H1 (cell line): ENCODE measurements at regions not wholly inside any gene's neighbourhood (a gene's known extent, or its start where the extent isn't known, plus 50 kb on each side); places are given as distances from the start of the nearest gene placed in this dataset.

Experiments
- CTCF ChIA-PET: fragments of 300-600 bp; sonication (Branson Sonifier 250); formaldehyde crosslinking; loops from one replicate; lab custom pipeline; 2021; ENCODE audit not compliant: partially characterized antibody; lab: Charles Lee
- POLR2A ChIA-PET: fragments of 300-600 bp; sonication (Branson Sonifier 250); formaldehyde crosslinking; loops from one replicate; lab custom pipeline; 2021; ENCODE audit warnings: inconsistent platforms; ENCODE audit not compliant: partially characterized antibody; lab: Charles Lee
- DNase-seq, 2 experiments: peaks; one replicate each; pipeline versions ENCODE4 v3.0.0 to v3.0.0-alpha.2; 2010 to 2022; ENCODE audit warnings: low spot score in 2 of 2, low read depth in 1 of 2, mixed read lengths in 1 of 2
- FAIRE-seq: peaks from 2 replicates; lab custom pipeline; 2011; peaks lifted over from hg19 to GRCh38; lab: Jason Lieb, UNC
- H2AFZ ChIP-seq: 2 replicates; pipeline ENCODE4 v1.8.1; 2012; ENCODE audit warnings: low read length, inconsistent platforms
- H2AK5ac ChIP-seq: 2 replicates; pipeline ENCODE4 v1.6.1; 2013; ENCODE audit warnings: low read depth, low read length
- H2BK120ac ChIP-seq: replicated peaks from 2 replicates; pipeline ENCODE3; 2013; ENCODE audit warnings: low read depth, low read length, inconsistent platforms
- H2BK12ac ChIP-seq: 2 replicates; pipeline ENCODE4 v1.6.1; 2013; ENCODE audit warnings: low read depth, low read length
- H2BK15ac ChIP-seq: 2 replicates; pipeline ENCODE4 v1.6.1; 2013; ENCODE audit warnings: low read length
- H2BK20ac ChIP-seq: 2 replicates; pipeline ENCODE4 v1.6.1; 2013; ENCODE audit warnings: low read length
- H2BK5ac ChIP-seq: 2 replicates; pipeline ENCODE4 v1.6.1; 2013; ENCODE audit warnings: low read depth, low read length
- H3K14ac ChIP-seq: 2 replicates; pipeline ENCODE4 v1.6.1; 2013; ENCODE audit warnings: inconsistent platforms; ENCODE audit not compliant: insufficient read length
- H3K18ac ChIP-seq: 2 replicates; pipeline ENCODE4 v1.6.1; 2013; ENCODE audit warnings: low read length; ENCODE audit errors: extremely low read depth
- H3K23ac ChIP-seq: 2 replicates; pipeline ENCODE4 v1.6.1; 2013; ENCODE audit warnings: inconsistent platforms; ENCODE audit not compliant: insufficient read length
- H3K23me2 ChIP-seq: 2 replicates; pipeline ENCODE4 v1.6.1; 2013; ENCODE audit warnings: low read depth, low read length
- H3K27ac ChIP-seq: 2 replicates; pipeline ENCODE4 v1.6.1; 2011; ENCODE audit warnings: low read depth, low read length, inconsistent platforms
- H3K27me3 ChIP-seq, 4 experiments: replicated peaks in 1 of 4; 1 replicate in 1 of 4; 2 replicates in 3 of 4; pipeline versions ENCODE4 v1.6.1 to v1.8.1; 2011 to 2013; ENCODE audit warnings: low read length in 3 of 4, mild to moderate bottlenecking in 3 of 4, inconsistent platforms in 2 of 4, mixed read lengths in 2 of 4, moderate library complexity in 1 of 4; ENCODE audit not compliant: control insufficient read depth in 3 of 4, insufficient read depth in 3 of 4; ENCODE audit errors: extremely low read depth in 1 of 4
- H3K36me3 ChIP-seq, 4 experiments: 2 replicates each; pipeline versions ENCODE4 v1.6.1 to v1.8.1; 2011 to 2013; ENCODE audit warnings: mild to moderate bottlenecking in 4 of 4, low read length in 3 of 4, moderate library complexity in 2 of 4, control low read depth in 1 of 4, inconsistent platforms in 1 of 4; ENCODE audit not compliant: insufficient read depth in 4 of 4, control insufficient read depth in 2 of 4
- H3K4ac ChIP-seq: replicated peaks from 2 replicates; pipeline ENCODE3; 2013; ENCODE audit warnings: low read length, low read depth, mixed read lengths, inconsistent platforms; ENCODE audit not compliant: insufficient read length
- H3K4me1 ChIP-seq, 4 experiments: replicated peaks in 1 of 4; 1 replicate in 1 of 4; 2 replicates in 3 of 4; pipeline versions ENCODE4 v1.6.1 to v1.8.1; 2011 to 2013; ENCODE audit warnings: low read length in 3 of 4, inconsistent platforms in 2 of 4, mixed read lengths in 1 of 4; ENCODE audit not compliant: insufficient read depth in 4 of 4, control insufficient read depth in 3 of 4
- H3K4me2 ChIP-seq, 2 experiments: 2 replicates each; pipeline versions ENCODE4 v1.6.1 to v1.8.1; 2011 to 2013; ENCODE audit warnings: low read depth in 2 of 2, low read length in 2 of 2, control low read depth in 1 of 2, inconsistent platforms in 1 of 2, mild to moderate bottlenecking in 1 of 2; ENCODE audit not compliant: insufficient read depth in 1 of 2
- H3K4me3 ChIP-seq, 4 experiments: fragments of 200-600, 300-600 bp in 1 of 4; sonication (generic), shearing (Covaris generic), sonication (Bioruptor Twin) in 1 of 4; 2 replicates each; pipeline versions ENCODE4 v1.5.1 to v1.8.1; 2011 to 2016; ENCODE audit warnings: low read length in 4 of 4, low read depth in 3 of 4, control low read depth in 2 of 4, inconsistent platforms in 2 of 4, mild to moderate bottlenecking in 2 of 4, mixed read lengths in 1 of 4, moderate library complexity in 1 of 4; ENCODE audit not compliant: insufficient read depth in 2 of 4; ENCODE audit errors: extremely low read depth in 1 of 4
- H3K56ac ChIP-seq: replicated peaks from 2 replicates; pipeline ENCODE3; 2013; ENCODE audit warnings: low read depth, mild to moderate bottlenecking, mixed read lengths, low read length, inconsistent platforms; ENCODE audit not compliant: insufficient read length
- H3K79me1 ChIP-seq: 2 replicates; pipeline ENCODE4 v1.6.1; 2013; ENCODE audit warnings: low read depth, low read length, control low read depth
- H3K79me2 ChIP-seq, 2 experiments: 2 replicates each; pipeline versions ENCODE4 v1.6.1 to v1.8.1; 2012 to 2013; ENCODE audit warnings: low read length in 2 of 2, mild to moderate bottlenecking in 2 of 2, inconsistent platforms in 1 of 2; ENCODE audit not compliant: insufficient read depth in 2 of 2, control insufficient read depth in 1 of 2
- H3K9ac ChIP-seq, 4 experiments: replicated peaks in 1 of 4; 1 replicate in 1 of 4; 2 replicates in 3 of 4; pipeline versions ENCODE4 v1.6.1 to v1.8.1; 2011 to 2013; ENCODE audit warnings: low read depth in 3 of 4, low read length in 3 of 4, control low read depth in 2 of 4, mild to moderate bottlenecking in 2 of 4, moderate library complexity in 2 of 4, inconsistent platforms in 1 of 4; ENCODE audit errors: extremely low read depth in 1 of 4
- H3K9me3 ChIP-seq, 2 experiments: 2 replicates each; pipeline versions ENCODE4 v1.6.1 to v1.8.1; 2012 to 2013; ENCODE audit warnings: mild to moderate bottlenecking in 2 of 2, moderate library complexity in 2 of 2, control low read depth in 1 of 2, inconsistent platforms in 1 of 2, low read depth in 1 of 2, low read length in 1 of 2, mixed read lengths in 1 of 2; ENCODE audit not compliant: insufficient read depth in 2 of 2
- H4K20me1 ChIP-seq, 2 experiments: replicated peaks in 1 of 2; 2 replicates each; pipeline versions ENCODE3 to v1.8.1; 2011 to 2013; ENCODE audit warnings: inconsistent platforms in 2 of 2, low read length in 2 of 2, mild to moderate bottlenecking in 1 of 2; ENCODE audit not compliant: insufficient read depth in 2 of 2, control insufficient read depth in 1 of 2
- H4K5ac ChIP-seq: 2 replicates; pipeline ENCODE4 v1.6.1; 2013; ENCODE audit warnings: low read length, low read depth, mixed read lengths, inconsistent platforms; ENCODE audit not compliant: insufficient read length
- H4K8ac ChIP-seq: 2 replicates; pipeline ENCODE4 v1.8.0; 2013; ENCODE audit warnings: mild to moderate bottlenecking, moderate library complexity, low read length, inconsistent platforms; ENCODE audit not compliant: insufficient read depth; ENCODE audit errors: extremely low read depth
- H4K91ac ChIP-seq: replicated peaks from 2 replicates; pipeline ENCODE3; 2013; ENCODE audit warnings: low read length, mixed read lengths, inconsistent platforms; ENCODE audit not compliant: insufficient read length
- ASH2L ChIP-seq: fragments of 200-600, 300-600 bp; sonication (generic); IDR thresholded peaks from one replicate; pipeline ENCODE4 v1.7.1; 2017; ENCODE audit warnings: low read length
- ATF2 ChIP-seq: IDR thresholded peaks from 2 replicates; pipeline ENCODE4 v1.6.1; 2012; ENCODE audit warnings: low read length, inconsistent platforms
- BRCA1 ChIP-seq: IDR thresholded peaks from 2 replicates; pipeline ENCODE4 v1.6.1; 2012; ENCODE audit warnings: low read depth, low read length, improper control_type of control experiment
- CBX5 ChIP-seq: fragments of 300-800, 300-1000 bp; sonication (generic); IDR thresholded peaks from 2 replicates; pipeline ENCODE4 v1.7.1; 2016; ENCODE audit warnings: antibody characterized with exemption, low read length, low read depth
- CBX8 ChIP-seq: fragments of 300-800, 300-1000 bp; sonication (generic); IDR thresholded peaks from 2 replicates; pipeline ENCODE4 v1.7.1; 2016; ENCODE audit warnings: low read depth, low read length, borderline replicate concordance
- CHD1 ChIP-seq: IDR thresholded peaks from 2 replicates; pipeline ENCODE4 v1.6.1; 2012; ENCODE audit warnings: low read depth, low read length, improper control_type of control experiment
- GABPA ChIP-seq: IDR thresholded peaks from 2 replicates; pipeline ENCODE4 v1.6.1; 2011; ENCODE audit warnings: mild to moderate bottlenecking, low read length, moderate library complexity, borderline replicate concordance; ENCODE audit not compliant: insufficient read depth
- GTF2F1 ChIP-seq: IDR thresholded peaks from 2 replicates; pipeline ENCODE4 v1.6.1; 2012; ENCODE audit warnings: low read depth, low read length, improper control_type of control experiment, borderline replicate concordance
- JUND ChIP-seq: IDR thresholded peaks from 2 replicates; pipeline ENCODE4 v1.6.1; 2011; ENCODE audit warnings: mild to moderate bottlenecking, improper control_type of control experiment, low read length
- KDM1A ChIP-seq: fragments of 200-600, 300-600 bp; sonication (generic); IDR thresholded peaks from 2 replicates; pipeline ENCODE4 v1.7.1; 2016; ENCODE audit warnings: mild to moderate bottlenecking, low read length, borderline replicate concordance
- POU5F1 ChIP-seq: IDR thresholded peaks from 2 replicates; pipeline ENCODE4 v1.6.1; 2011; ENCODE audit warnings: low read depth, mild to moderate bottlenecking, low read length, moderate library complexity
- SIX5 ChIP-seq: IDR thresholded peaks from 2 replicates; pipeline ENCODE4 v1.6.1; 2011; ENCODE audit warnings: mild to moderate bottlenecking, low read depth, low read length
- SP4 ChIP-seq: IDR thresholded peaks from 2 replicates; pipeline ENCODE4 v1.6.1; 2012; ENCODE audit warnings: low read length, inconsistent platforms
- TEAD4 ChIP-seq: IDR thresholded peaks from 2 replicates; pipeline ENCODE4 v1.6.1; 2012; ENCODE audit warnings: low read depth, low read length, inconsistent platforms, mixed read lengths
- ZNF274 ChIP-seq: IDR thresholded peaks from 2 replicates; pipeline ENCODE4 v1.7.0; 2012; ENCODE audit warnings: low read length, borderline replicate concordance; ENCODE audit errors: extremely low read depth
- WGBS, 2 experiments: shearing (Covaris generic) in 1 of 2; methylation state at CpG; one replicate each; pipeline versions ENCODE4 v1.1.6 to v1.1.7; 2013 to 2015; ENCODE audit warnings: low lambda C conversion rate in 2 of 2, mixed read lengths in 2 of 2, inconsistent platforms in 1 of 2, low coverage in 1 of 2, missing lambda C conversion rate in 1 of 2; ENCODE audit not compliant: insufficient replicate concordance in 2 of 2, insufficient coverage in 1 of 2, insufficient read length in 1 of 2; ENCODE audit errors: extremely low coverage in 1 of 2, missing lambda C conversion rate in 1 of 2; 5-methylcytosine and 5-hydroxymethylcytosine counted together

GRCh38 chr5:112016980-112017379 lies 260.0 kb upstream of the NREP start:
- H2BK5ac ChIP-seq, result no peak overlapping the region
- no peak overlapping the region for H4K91ac ChIP-seq
- no peak overlapping the region for H2BK120ac ChIP-seq
- no peak overlapping the region for H3K14ac ChIP-seq
- H3K23ac ChIP-seq, result no peak overlapping the region
- no peaks in the 10 kb centered on the region for H4K20me1 ChIP-seq
- H3K9ac ChIP-seq, result no peak overlapping the region
- no peaks in the 10 kb centered on the region for H3K36me3 ChIP-seq
- POLR2A ChIA-PET, result no interaction called here
- H2BK15ac ChIP-seq, result no peak overlapping the region
- CTCF ChIA-PET, result no interaction called here
- no peaks in the 10 kb centered on the region for H3K4me1 ChIP-seq
- H2BK12ac ChIP-seq, result no peak overlapping the region
- no peaks in the 10 kb centered on the region for H3K79me1 ChIP-seq
- no peak overlapping the region for H3K4me3 ChIP-seq
- H4K8ac ChIP-seq, result no peak overlapping the region
- H3K9me3 ChIP-seq, result no peaks in the 10 kb centered on the region
- peak overlapping the region; percentile 58; the same call in 1 of the 2 replicates for H2AFZ ChIP-seq
- no peak overlapping the region for H3K27ac ChIP-seq
- H2BK20ac ChIP-seq, result no peak overlapping the region
- DNase-seq (no peak), FAIRE-seq (no peak)
- no peak overlapping the region for H2AK5ac ChIP-seq
- H3K79me2 ChIP-seq, result no peaks in the 10 kb centered on the region
- no peak overlapping the region for H3K4me2 ChIP-seq
- 89% methylated on average over 5 of the region's 5 CpGs; no CpG with 5 or more reads in 1 of the 2 experiments for WGBS, 2 experiments
- H3K4ac ChIP-seq, result no peak overlapping the region
- H3K56ac ChIP-seq, result no peak overlapping the region
- H3K27me3 ChIP-seq, result no peaks in the 10 kb centered on the region
- H3K23me2 ChIP-seq, result no peaks in the 10 kb centered on the region
- H4K5ac ChIP-seq, result no peak overlapping the region
- no peak overlapping the region for H3K18ac ChIP-seq
- TF ChIP-seq GABPA (no peak), ASH2L (no peak), JUND (no peak), ZNF274 (no peak), TEAD4 (no peak), CBX5 (no peak), ATF2 (no peak), CBX8 (no peak), SP4 (no peak), KDM1A (no peak), SIX5 (no peak), BRCA1 (no peak), POU5F1 (no peak), GTF2F1 (no peak), CHD1 (no peak)
